A549 (cell line): ENCODE measurements at regions not wholly inside any gene's neighbourhood (a gene's known extent, or its start where the extent isn't known, plus 50 kb on each side); places are given as distances from the start of the nearest gene placed in this dataset.

Experiments
- ATAC-seq, 2 experiments: fragments of 200-7000 bp in 1 of 2; fragments of >200 bp in 1 of 2; cut with Nextera tagmentation in 1 of 2; cut with Tn5 transposase in 1 of 2; 3 replicates each; pipeline versions ENCODE4 v1.8.0 to v1.9.1; 2018 to 2020; ENCODE audit warnings: mild to moderate bottlenecking in 1 of 2, moderate library complexity in 1 of 2
- CTCF ChIA-PET: fragments of 300-600 bp; sonication (Branson Sonifier 250); formaldehyde crosslinking; extraction: SDS; loops from one replicate; lab custom pipeline; 2021; ENCODE audit warnings: antibody characterized with exemption, inconsistent platforms; lab: Yijun Ruan, JAX
- POLR2A ChIA-PET: fragments of 350-600 bp; formaldehyde crosslinking; extraction: SDS; loops from one replicate; lab custom pipeline; 2021; ENCODE audit warnings: antibody characterized with exemption, inconsistent platforms; lab: Yijun Ruan, JAX
- DNase-seq, 2 experiments: peaks; one replicate each; pipeline versions ENCODE4 v3.0.0 to v3.0.0-alpha.2; 2011 to 2016; ENCODE audit warnings: low read depth in 1 of 2, low spot score in 1 of 2
- FAIRE-seq: peaks from 2 replicates; lab custom pipeline; 2011; peaks lifted over from hg19 to GRCh38; lab: Jason Lieb, UNC
- H3K27ac ChIP-seq, 2 experiments: fragments of >200 bp; sonication (Bioruptor Twin); formaldehyde crosslinking; 3 replicates each; pipeline ENCODE4 v1.5.1; 2016 to 2017
- H3K4me1 ChIP-seq: fragments of >200 bp; sonication (Bioruptor Twin); formaldehyde crosslinking; 3 replicates; pipeline ENCODE4 v1.6.1; 2016
- H3K4me2 ChIP-seq: fragments of >200 bp; sonication (Bioruptor Twin); formaldehyde crosslinking; 3 replicates; pipeline ENCODE4 v1.6.1; 2016
- H3K4me3 ChIP-seq: fragments of >200 bp; sonication (Bioruptor Twin); formaldehyde crosslinking; 3 replicates; pipeline ENCODE4 v1.5.1; 2016
- H3K9me3 ChIP-seq: fragments of >200 bp; sonication (Bioruptor Twin); formaldehyde crosslinking; 3 replicates; pipeline ENCODE4 v1.6.1; 2016
- ATOH8 ChIP-seq: fragments of 250-450 bp; sonication (Bioruptor Pico); IDR thresholded peaks from 2 replicates; pipeline ENCODE4 v1.5.0; 2020; ENCODE audit warnings: low read depth, mild to moderate bottlenecking, moderate library complexity
- BHLHE40 ChIP-seq: IDR thresholded peaks from 2 replicates; pipeline ENCODE4 v1.6.1; 2012; ENCODE audit warnings: low read depth, low read length, inconsistent platforms
- CEBPB ChIP-seq, 2 experiments: fragments of >200 bp in 1 of 2; sonication (Bioruptor Twin) in 1 of 2; formaldehyde crosslinking in 1 of 2; IDR thresholded peaks; 2 replicates each; pipeline ENCODE4 v1.6.1; 2012 to 2016
- CHD4 ChIP-seq: fragments of 200-600 bp; sonication (generic); IDR thresholded peaks from 2 replicates; pipeline ENCODE4 v1.6.1; 2016; ENCODE audit warnings: antibody characterized with exemption, mild to moderate bottlenecking, borderline replicate concordance
- E2F6 ChIP-seq: IDR thresholded peaks from 2 replicates; pipeline ENCODE4 v1.6.1; 2012; ENCODE audit warnings: low read depth, borderline replicate concordance
- EHMT2 ChIP-seq: fragments of 200-600 bp; sonication (generic); IDR thresholded peaks from 2 replicates; pipeline ENCODE4 v1.6.1; 2016; ENCODE audit warnings: antibody characterized with exemption, low read depth, mild to moderate bottlenecking, moderate library complexity
- FOSB ChIP-seq: fragments of 250-450 bp; sonication (Bioruptor Pico); IDR thresholded peaks from 2 replicates; pipeline ENCODE4 v1.5.0; 2020; ENCODE audit warnings: mild to moderate bottlenecking, moderate library complexity
- FOSL2 ChIP-seq, 2 experiments: fragments of 450-650 bp in 1 of 2; fragments of >200 bp in 1 of 2; sonication (Bioruptor Twin) in 1 of 2; formaldehyde crosslinking; IDR thresholded peaks; 2 replicates each; pipeline versions ENCODE4 v1.5.0 to v1.6.1; 2016 to 2020; ENCODE audit warnings: mild to moderate bottlenecking in 1 of 2, moderate library complexity in 1 of 2
- HEYL ChIP-seq: fragments of 250-450 bp; sonication (Bioruptor Pico); IDR thresholded peaks from 2 replicates; pipeline ENCODE4 v1.8.0; 2021; ENCODE audit warnings: mild to moderate bottlenecking, moderate library complexity
- HOXA7 ChIP-seq: fragments of 250-450 bp; sonication (Bioruptor Pico); IDR thresholded peaks from 2 replicates; pipeline ENCODE4 v1.5.0; 2020; ENCODE audit warnings: mild to moderate bottlenecking, moderate library complexity
- HOXB5 ChIP-seq: fragments of 250-450 bp; sonication (Bioruptor Pico); IDR thresholded peaks from 2 replicates; pipeline ENCODE4 v1.5.0; 2020; ENCODE audit warnings: mild to moderate bottlenecking, moderate library complexity
- JUN ChIP-seq, 2 experiments: fragments of >200 bp; sonication (Bioruptor Twin); formaldehyde crosslinking; IDR thresholded peaks; 2 replicates in 1 of 2; 3 replicates in 1 of 2; pipeline ENCODE4 v1.6.1; 2016 to 2017
- JUNB ChIP-seq: fragments of >200 bp; sonication (Bioruptor Twin); formaldehyde crosslinking; IDR thresholded peaks from 2 replicates; pipeline ENCODE4 v1.6.1; 2016
- KDM5A ChIP-seq: fragments of 200-600 bp; sonication (generic); IDR thresholded peaks from 2 replicates; pipeline ENCODE4 v1.6.1; 2016; ENCODE audit warnings: antibody characterized with exemption, mild to moderate bottlenecking
- MAFK ChIP-seq: fragments of 450-650 bp; IDR thresholded peaks from 2 replicates; pipeline ENCODE4 v1.6.1; 2014; ENCODE audit not compliant: partially characterized antibody
- NFE2L2 ChIP-seq: fragments of 150-350 bp; conservative IDR thresholded peaks from 2 replicates; pipeline ENCODE4 v1.6.1; 2014; ENCODE audit warnings: low read length
- PBX3 ChIP-seq: IDR thresholded peaks from 2 replicates; pipeline ENCODE4 v1.6.1; 2012
- POLR2A ChIP-seq: IDR thresholded peaks from 2 replicates; pipeline ENCODE4 v1.6.1; 2012; ENCODE audit warnings: mild to moderate bottlenecking, low read length
- RNF2 ChIP-seq: fragments of 200-600 bp; sonication (generic); IDR thresholded peaks from 2 replicates; pipeline ENCODE4 v1.6.1; 2016; ENCODE audit warnings: low read depth, mild to moderate bottlenecking, antibody characterized with exemption, moderate library complexity, borderline replicate concordance
- TFCP2L1 ChIP-seq: fragments of 250-450 bp; sonication (Bioruptor Pico); IDR thresholded peaks from 2 replicates; pipeline ENCODE4 v1.5.0; 2021; ENCODE audit warnings: mild to moderate bottlenecking
- ZNF302 ChIP-seq: fragments of 250-450 bp; sonication (Bioruptor Pico); IDR thresholded peaks from 2 replicates; pipeline ENCODE4 v1.9.0; 2021; ENCODE audit warnings: inconsistent platforms, mild to moderate bottlenecking, moderate library complexity
- ZSCAN20 ChIP-seq: fragments of 250-450 bp; sonication (Bioruptor Pico); IDR thresholded peaks from 2 replicates; pipeline ENCODE4 v1.8.0; 2022; ENCODE audit warnings: mild to moderate bottlenecking, moderate library complexity
- WGBS: methylation state at CpG from one replicate; pipeline ENCODE4 v1.1.6; 2017; ENCODE audit errors: missing lambda C conversion rate; 5-methylcytosine and 5-hydroxymethylcytosine counted together
- TF ChIP-seq, protein P1 (sequence below): IDR thresholded peaks from 2 replicates; pipeline ENCODE4 v1.6.1; 2012
- TF ChIP-seq, protein P2 (sequence below): fragments of >200 bp; sonication (Bioruptor Twin); formaldehyde crosslinking; IDR thresholded peaks from 2 replicates; pipeline ENCODE4 v1.6.1; 2016

DNA sequence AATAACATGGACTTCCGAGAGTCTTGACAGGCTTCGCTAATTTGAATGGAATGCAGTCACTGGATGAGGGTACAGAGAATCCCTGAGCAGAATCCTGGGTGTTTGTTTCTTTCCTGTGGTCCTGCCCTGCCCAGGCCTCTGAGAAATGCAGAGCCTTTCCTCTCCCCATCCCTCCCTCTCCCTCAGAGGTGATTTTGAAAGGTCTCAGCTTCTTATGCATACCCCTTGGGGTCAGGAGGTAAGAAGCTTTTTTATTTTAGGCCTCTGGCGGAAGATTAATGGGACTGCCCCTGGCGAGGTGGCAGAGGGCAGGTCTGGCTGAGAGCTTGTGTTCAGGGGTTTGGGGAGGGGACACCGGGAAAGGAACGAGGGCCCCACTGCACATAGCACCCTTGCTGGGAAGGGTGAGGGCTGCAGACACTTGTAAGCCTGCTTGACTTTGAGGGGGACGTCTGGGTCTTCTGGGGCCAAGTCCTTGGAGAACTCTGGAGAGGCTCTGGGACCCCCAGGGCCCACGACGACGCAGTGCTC is 116.5 kb upstream of the SLC45A1 start:
- DNase-seq = peak; percentile 22 to 63

GRCh38 chr1:8200317-8201115 is 117.4 kb upstream of the SLC45A1 start:
- no peaks in the 10 kb centered on the region for H3K9me3 ChIP-seq
- peak overlapping the region; percentile 76; the same call in 1 of the 3 replicates for H3K4me2 ChIP-seq
- DNase-seq (no peak), FAIRE-seq (no peak), ATAC-seq (no peak)
- H3K4me1 ChIP-seq = peaks cover 81% of the 10 kb centered on the region
- TF ChIP-seq JUN (IDR thresholded peaks at IDR 0.05) (no peak), CEBPB (IDR thresholded peaks at IDR 0.05) (no peak), NFE2L2 (no peak)
- peak overlapping the region; percentile 95 to 98 for H3K27ac ChIP-seq
- CTCF ChIA-PET = interaction anchor here (1.1 kb wide), 1 partner anchor 38 kb away, joined by 7 read pairs; no protein-coding TSS in a partner anchor
- H3K4me3 ChIP-seq = no peak overlapping the region
- WGBS = 79% methylated on average over 18 of the region's 18 CpGs
- POLR2A ChIA-PET = no interaction called here

More for the DNA sequence above, 116.5 kb upstream of the SLC45A1 start:
- ATAC-seq (peak; percentile 14 to 49; a peak in 3 of 6 replicates), FAIRE-seq (no peak)
- peaks cover 72% of the 10 kb centered on the region for H3K4me1 ChIP-seq
- no peaks in the 10 kb centered on the region for H3K9me3 ChIP-seq
- TF ChIP-seq ZSCAN20 = no peak
- TF ChIP-seq BHLHE40 = no peak
- TF ChIP-seq ZNF302 (CRISPR knock-in tag) = no peak
- no peak for TF ChIP-seq HOXA7 (CRISPR knock-in tag)
- no peak for TF ChIP-seq KDM5A
- TF ChIP-seq HEYL (CRISPR knock-in tag) = no peak; the same call in 1 of the 2 replicates
- no peak for TF ChIP-seq JUNB
- TF ChIP-seq, protein P1, sequence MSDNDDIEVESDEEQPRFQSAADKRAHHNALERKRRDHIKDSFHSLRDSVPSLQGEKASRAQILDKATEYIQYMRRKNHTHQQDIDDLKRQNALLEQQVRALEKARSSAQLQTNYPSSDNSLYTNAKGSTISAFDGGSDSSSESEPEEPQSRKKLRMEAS = no peak
- TF ChIP-seq RNF2 = no peak
- TF ChIP-seq FOSB (CRISPR knock-in tag) = no peak
- TF ChIP-seq NFE2L2 = no peak
- TF ChIP-seq TFCP2L1 (CRISPR knock-in tag) = no peak
- TF ChIP-seq, protein P2, sequence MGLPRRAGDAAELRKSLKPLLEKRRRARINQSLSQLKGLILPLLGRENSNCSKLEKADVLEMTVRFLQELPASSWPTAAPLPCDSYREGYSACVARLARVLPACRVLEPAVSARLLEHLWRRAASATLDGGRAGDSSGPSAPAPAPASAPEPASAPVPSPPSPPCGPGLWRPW = no peak
- no peak for TF ChIP-seq HOXB5 (CRISPR knock-in tag)
- TF ChIP-seq MAFK = no peak
- TF ChIP-seq CHD4 = no peak
- TF ChIP-seq ATOH8 (CRISPR knock-in tag) = no peak
- no peak for TF ChIP-seq CEBPB (IDR thresholded peaks at IDR 0.05)
- no peak for TF ChIP-seq PBX3
- ChIA-PET CTCF (interaction anchor here (1.0 to 2.7 kb wide), 4 partner anchors 37 to 174 kb away, joined by 3 to 11 read pairs (median 8); no protein-coding TSS in a partner anchor), POLR2A (interaction anchor here (1.3 to 1.4 kb wide), 2 partner anchors 19 to 161 kb away, joined by 3 to 5 read pairs; no protein-coding TSS in a partner anchor)
- WGBS = 72% methylated on average over 7 of the region's 10 CpGs
- H3K4me3 ChIP-seq = no peak overlapping the region
- H3K4me2 ChIP-seq = peak overlapping the region; percentile 76
- peak overlapping the region; percentile 95 to 98 for H3K27ac ChIP-seq

- DNase-seq = no peak
- H3K4me2 ChIP-seq = peak overlapping the region; percentile 69; the same call in 2 of the 3 replicates
- peaks cover 81% of the 10 kb centered on the region for H3K4me1 ChIP-seq
- 92% methylated on average over 6 of the region's 6 CpGs for WGBS
- ATAC-seq = no peak
- CTCF ChIA-PET = interaction anchor here (1.4 to 2.4 kb wide), 2 partner anchors 12 to 183 kb away, joined by 4 to 7 read pairs; no protein-coding TSS in a partner anchor
- POLR2A ChIA-PET = interaction anchor here (0.6 kb wide), 1 partner anchor 116 kb away, joined by 3 read pairs; no protein-coding TSS in a partner anchor
- H3K4me3 ChIP-seq = no peak overlapping the region
- FAIRE-seq = no peak
- TF ChIP-seq POLR2A (no peak), ATOH8 (CRISPR knock-in tag) (no peak), E2F6 (no peak), EHMT2 (no peak), FOSL2 (IDR thresholded peaks at IDR 0.05) (no peak), FOSL2 (CRISPR knock-in tag; IDR thresholded peaks at IDR 0.05) (no peak), PBX3 (no peak)
- peak overlapping the region; percentile 95 to 98 for H3K27ac ChIP-seq
- H3K9me3 ChIP-seq = no peaks in the 10 kb centered on the region
Measured at GRCh38 chr1:8198522-8198921, 119.4 kb upstream of the SLC45A1 start.
